IMR-90 (cell line): ENCODE measurements at regions not wholly inside any gene's neighbourhood (a gene's known extent, or its start where the extent isn't known, plus 50 kb on each side); places are given as distances from the start of the nearest gene placed in this dataset.

Experiments used
- ATAC-seq: fragments of 200-7000 bp; cut with Tn5 transposase; 2 replicates; pipeline ENCODE4 v1.9.1; 2020; ENCODE audit warnings: low read depth, mild to moderate bottlenecking, moderate library complexity
- BruUV-seq: library from RNA; stranded (reverse); fragments of 400-500 nt; replicated peaks from 2 replicates; lab custom pipeline; 2021; lab: Mats Ljungman, UMichigan
- CTCF ChIA-PET: fragments of 300-600 bp; formaldehyde crosslinking; extraction: SDS; loops from one replicate; lab custom pipeline; 2021; ENCODE audit warnings: antibody characterized with exemption; lab: Yijun Ruan, JAX
- POLR2A ChIA-PET: fragments of 300-600 bp; sonication (Branson Sonifier 250); formaldehyde crosslinking; loops from one replicate; lab custom pipeline; 2022; ENCODE audit warnings: antibody characterized with exemption; ENCODE audit not compliant: unreplicated experiment; lab: Charles Lee
- DNase-seq: peaks from one replicate; pipeline ENCODE4 v3.0.0; 2013
- H2AFZ ChIP-seq: replicated peaks from 2 replicates; pipeline ENCODE3; 2013; ENCODE audit warnings: low read length, mild to moderate bottlenecking; ENCODE audit not compliant: poor library complexity
- H2AK5ac ChIP-seq: 2 replicates; pipeline ENCODE4 v1.6.1; 2013; ENCODE audit warnings: low read depth, low read length, inconsistent platforms
- H2AK9ac ChIP-seq: replicated peaks from 2 replicates; pipeline ENCODE3; 2013; ENCODE audit warnings: mild to moderate bottlenecking, low read depth, low read length, moderate library complexity; ENCODE audit not compliant: poor library complexity
- H2BK120ac ChIP-seq: 2 replicates; pipeline ENCODE4 v1.6.1; 2013; ENCODE audit warnings: low read depth, low read length, inconsistent platforms
- H2BK15ac ChIP-seq: 3 replicates; pipeline ENCODE4 v1.6.1; 2013; ENCODE audit warnings: low read depth, low read length, inconsistent platforms
- H2BK20ac ChIP-seq: 2 replicates; pipeline ENCODE4 v1.6.1; 2013; ENCODE audit warnings: low read depth, mild to moderate bottlenecking, inconsistent platforms, low read length, moderate library complexity
- H2BK5ac ChIP-seq: 2 replicates; pipeline ENCODE4 v1.6.1; 2013; ENCODE audit warnings: mild to moderate bottlenecking, low read depth, low read length, inconsistent platforms; ENCODE audit not compliant: poor library complexity, severe bottlenecking
- H3K14ac ChIP-seq: replicated peaks from 2 replicates; pipeline ENCODE4 v1.6.1; 2013; ENCODE audit warnings: low read depth, low read length, inconsistent platforms
- H3K18ac ChIP-seq: 2 replicates; pipeline ENCODE4 v1.6.1; 2013; ENCODE audit warnings: low read depth, low read length, control low read depth
- H3K23ac ChIP-seq: 2 replicates; pipeline ENCODE4 v1.6.1; 2013; ENCODE audit warnings: low read depth, low read length, inconsistent platforms
- H3K27ac ChIP-seq: 2 replicates; pipeline ENCODE4 v1.5.1; 2013; ENCODE audit warnings: mild to moderate bottlenecking, control low read depth, low read length; ENCODE audit not compliant: insufficient read depth
- H3K27me3 ChIP-seq: 2 replicates; pipeline ENCODE4 v1.6.1; 2013; ENCODE audit warnings: low read length; ENCODE audit not compliant: control insufficient read depth, insufficient read depth
- H3K36me3 ChIP-seq: 2 replicates; pipeline ENCODE4 v1.6.1; 2013; ENCODE audit warnings: low read length, mixed read lengths; ENCODE audit not compliant: control insufficient read depth, insufficient read depth
- H3K4ac ChIP-seq: 2 replicates; pipeline ENCODE4 v1.6.1; 2013; ENCODE audit warnings: low read depth, low read length, inconsistent platforms
- H3K4me1 ChIP-seq: 2 replicates; pipeline ENCODE4 v1.6.1; 2013; ENCODE audit warnings: low read length, mixed read lengths; ENCODE audit not compliant: control insufficient read depth, insufficient read depth
- H3K4me2 ChIP-seq: 2 replicates; pipeline ENCODE4 v1.6.1; 2013; ENCODE audit warnings: low read depth, mild to moderate bottlenecking, control low read depth, low read length, moderate library complexity
- H3K4me3 ChIP-seq: 2 replicates; pipeline ENCODE4 v1.5.1; 2013; ENCODE audit warnings: low read depth, mild to moderate bottlenecking, control low read depth, low read length, moderate library complexity; ENCODE audit not compliant: insufficient read depth
- H3K56ac ChIP-seq: 2 replicates; pipeline ENCODE4 v1.6.1; 2013; ENCODE audit warnings: low read length, inconsistent platforms; ENCODE audit not compliant: insufficient read depth; ENCODE audit errors: extremely low read depth
- H3K79me1 ChIP-seq, 2 experiments: 2 replicates each; pipeline ENCODE4 v1.6.1; 2013; ENCODE audit warnings: low read length in 2 of 2, inconsistent platforms in 1 of 2, low read depth in 1 of 2
- H3K9ac ChIP-seq: 2 replicates; pipeline ENCODE4 v1.6.1; 2013; ENCODE audit warnings: low read depth, low read length, control low read depth
- H3K9me1 ChIP-seq: 2 replicates; pipeline ENCODE4 v1.6.1; 2013; ENCODE audit warnings: low read length, inconsistent platforms; ENCODE audit not compliant: insufficient read depth
- H3K9me3 ChIP-seq: 2 replicates; pipeline ENCODE4 v1.6.1; 2013; ENCODE audit warnings: low read length; ENCODE audit not compliant: control insufficient read depth, insufficient read depth
- H4K20me1 ChIP-seq: 2 replicates; pipeline ENCODE4 v1.6.1; 2013; ENCODE audit warnings: low read length, inconsistent platforms; ENCODE audit not compliant: insufficient read depth
- H4K5ac ChIP-seq: 2 replicates; pipeline ENCODE4 v1.6.1; 2013; ENCODE audit warnings: mild to moderate bottlenecking, low read depth, low read length, control low read depth
- H4K8ac ChIP-seq, 2 experiments: 2 replicates each; pipeline ENCODE4 v1.6.1; 2013; ENCODE audit warnings: low read depth in 2 of 2, low read length in 2 of 2, control low read depth in 1 of 2, inconsistent platforms in 1 of 2
- H4K91ac ChIP-seq: 2 replicates; pipeline ENCODE4 v1.6.1; 2013; ENCODE audit warnings: low read depth, low read length, inconsistent platforms; ENCODE audit not compliant: insufficient read depth
- BHLHE40 ChIP-seq: fragments of 150-350 bp; IDR thresholded peaks from 2 replicates; pipeline ENCODE4 v1.6.1; 2016; ENCODE audit warnings: mild to moderate bottlenecking, low read depth, low read length
- FOS ChIP-seq: fragments of 150-350 bp; IDR thresholded peaks from 2 replicates; pipeline ENCODE4 v1.6.1; 2016; ENCODE audit warnings: low read depth, low read length
- MAFK ChIP-seq: IDR thresholded peaks from 2 replicates; pipeline ENCODE4 v1.6.1; 2012; ENCODE audit warnings: low read depth, low read length, improper control_type of control experiment
- POLR2A ChIP-seq: IDR thresholded peaks from 2 replicates; pipeline ENCODE4 v1.6.1; 2012; ENCODE audit warnings: mild to moderate bottlenecking, low read depth, low read length
- WGBS, 2 experiments: methylation state at CpG; one replicate each; pipeline versions ENCODE4 v1.1.5 to v1.1.7; 2013; ENCODE audit warnings: missing lambda C conversion rate in 2 of 2; ENCODE audit not compliant: insufficient read length in 1 of 2; ENCODE audit errors: extremely low coverage in 2 of 2; 5-methylcytosine and 5-hydroxymethylcytosine counted together
- dilution Hi-C: fragments of 300-500 bp; cut with HindIII; formaldehyde crosslinking; loops from one replicate; pipeline ENCODE4 v1.14.3; 2018; ENCODE audit warnings: low sequenced_read_pairs; ENCODE audit not compliant: unreplicated experiment
- in situ Hi-C: fragments of 300-500 bp; cut with MboI; formaldehyde crosslinking; loops from 3 replicates; pipeline ENCODE4 v1.14.3; 2019; ENCODE audit warnings: low sequenced_read_pairs, inconsistent platforms, mixed read lengths
- intact Hi-C: fragments of 100-400 bp; cut with micrococcal nuclease; formaldehyde crosslinking; loops from 2 replicates; pipeline ENCODE4 v1.10.0; 2022
- TF ChIP-seq, protein P1 (sequence below): conservative IDR thresholded peaks from 2 replicates; pipeline ENCODE4 v1.5.1; 2012; ENCODE audit warnings: mild to moderate bottlenecking, low read depth, low read length, improper control_type of control experiment

DNA sequence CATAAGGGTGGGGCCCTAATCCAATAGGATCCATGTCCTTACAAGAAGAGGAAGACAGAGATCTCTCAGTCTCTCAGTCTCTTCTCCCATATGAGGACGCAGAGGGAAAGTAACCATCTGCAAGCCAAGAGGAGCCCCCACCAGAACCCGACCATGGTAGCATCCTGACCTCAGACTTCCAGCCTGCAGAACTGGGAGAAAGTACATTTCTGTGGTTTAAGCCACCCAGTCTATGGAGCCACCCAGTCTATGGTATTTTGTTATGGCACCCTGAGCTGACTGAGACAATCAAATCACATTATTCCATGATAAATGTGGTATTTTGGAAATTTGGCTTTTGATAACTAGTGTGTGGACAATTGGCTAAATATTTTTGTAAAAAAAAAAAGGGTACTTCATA, 101.5 kb upstream of the TMC3 start:
- no peaks in the 10 kb centered on the region for H4K20me1 ChIP-seq
- no peak overlapping the region for H2BK120ac ChIP-seq
- no peak for DNase-seq
- no TSS peak for BruUV-seq
- no peak overlapping the region for H2BK20ac ChIP-seq
- no peaks in the 10 kb centered on the region for H3K36me3 ChIP-seq
- H2AK9ac ChIP-seq = no peak overlapping the region
- ATAC-seq = no peak
- no peaks in the 10 kb centered on the region for H3K9me3 ChIP-seq
- H3K9ac ChIP-seq = no peak overlapping the region
- no peak overlapping the region for H3K27ac ChIP-seq
- intact Hi-C loops (no loop called here), in situ Hi-C loops (loop anchor here (10.0 kb wide), 2 partner anchors 459 to 569 kb away; partner anchors contain the start of gene MEX3B), dilution Hi-C loops (no loop called here)
- no peak overlapping the region for H4K5ac ChIP-seq
- H3K4me2 ChIP-seq = no peak overlapping the region
- WGBS, 2 experiments = no CpG with 5 or more reads among the region's 2 CpGs
- no peak overlapping the region for H2AK5ac ChIP-seq
- H2AFZ ChIP-seq = no peak overlapping the region
- no peak overlapping the region for H2BK5ac ChIP-seq
- H3K18ac ChIP-seq = no peak overlapping the region
- H4K91ac ChIP-seq = no peak overlapping the region
- peaks cover 9% of the 10 kb centered on the region for H3K27me3 ChIP-seq
- H3K4ac ChIP-seq = no peak overlapping the region
- CTCF ChIA-PET = no interaction called here
- no peak for TF ChIP-seq POLR2A
- no peak for TF ChIP-seq MAFK
- no peak for TF ChIP-seq BHLHE40
- TF ChIP-seq, protein P1, sequence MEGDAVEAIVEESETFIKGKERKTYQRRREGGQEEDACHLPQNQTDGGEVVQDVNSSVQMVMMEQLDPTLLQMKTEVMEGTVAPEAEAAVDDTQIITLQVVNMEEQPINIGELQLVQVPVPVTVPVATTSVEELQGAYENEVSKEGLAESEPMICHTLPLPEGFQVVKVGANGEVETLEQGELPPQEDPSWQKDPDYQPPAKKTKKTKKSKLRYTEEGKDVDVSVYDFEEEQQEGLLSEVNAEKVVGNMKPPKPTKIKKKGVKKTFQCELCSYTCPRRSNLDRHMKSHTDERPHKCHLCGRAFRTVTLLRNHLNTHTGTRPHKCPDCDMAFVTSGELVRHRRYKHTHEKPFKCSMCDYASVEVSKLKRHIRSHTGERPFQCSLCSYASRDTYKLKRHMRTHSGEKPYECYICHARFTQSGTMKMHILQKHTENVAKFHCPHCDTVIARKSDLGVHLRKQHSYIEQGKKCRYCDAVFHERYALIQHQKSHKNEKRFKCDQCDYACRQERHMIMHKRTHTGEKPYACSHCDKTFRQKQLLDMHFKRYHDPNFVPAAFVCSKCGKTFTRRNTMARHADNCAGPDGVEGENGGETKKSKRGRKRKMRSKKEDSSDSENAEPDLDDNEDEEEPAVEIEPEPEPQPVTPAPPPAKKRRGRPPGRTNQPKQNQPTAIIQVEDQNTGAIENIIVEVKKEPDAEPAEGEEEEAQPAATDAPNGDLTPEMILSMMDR = no peak
- no peak for TF ChIP-seq FOS
- no peak overlapping the region for H3K23ac ChIP-seq
- no peaks in the 10 kb centered on the region for H3K4me1 ChIP-seq
- no peak overlapping the region for H3K14ac ChIP-seq
- H2BK15ac ChIP-seq = no peak overlapping the region
- no peaks in the 10 kb centered on the region for H3K9me1 ChIP-seq
- H3K56ac ChIP-seq = no peak overlapping the region
- H3K79me1 ChIP-seq = no peaks in the 10 kb centered on the region
- no peak overlapping the region for H4K8ac ChIP-seq
- POLR2A ChIA-PET = no interaction called here
- H3K4me3 ChIP-seq = no peak overlapping the region
